PC-3 (cell line): ENCODE measurements at regions not wholly inside any gene's neighbourhood (a gene's known extent, or its start where the extent isn't known, plus 50 kb on each side); places are given as distances from the start of the nearest gene placed in this dataset.
A peak's percentile ranks its signal among the peaks of the same experiment; 100 is the strongest.
"Not testable (repeated sequence)": the region's sequence is repeated elsewhere in the genome, so short reads cannot be mapped to it uniquely, and the experiment has no call there.

Source experiments
- ATAC-seq: fragments of 200-7000 bp; cut with Tn5 transposase; 2 replicates; pipeline ENCODE4 v1.9.1; 2020; ENCODE audit warnings: mild to moderate bottlenecking, moderate library complexity
- BruUV-seq: library from RNA; stranded (reverse); fragments of 400-500 nt; replicated peaks from 2 replicates; lab custom pipeline; 2021; lab: Mats Ljungman, UMichigan
- CTCF ChIA-PET: fragments of 300-600 bp; sonication (Branson Sonifier 250); formaldehyde crosslinking; loops from one replicate; lab custom pipeline; 2022; ENCODE audit warnings: antibody characterized with exemption; lab: Charles Lee
- POLR2A ChIA-PET: fragments of 300-600 bp; sonication (Branson Sonifier 250); formaldehyde crosslinking; loops from one replicate; lab custom pipeline; 2022; ENCODE audit warnings: antibody characterized with exemption; ENCODE audit not compliant: unreplicated experiment; lab: Charles Lee
- DNase-seq: peaks from one replicate; pipeline ENCODE4 v3.0.0-alpha.2; 2015
- H2AFZ ChIP-seq: fragments of 300-600 bp; sonication (generic); 2 replicates; pipeline ENCODE4 v1.6.0; 2016; ENCODE audit warnings: antibody characterized with exemption, low read length
- H3F3A ChIP-seq: fragments of 300-600 bp; sonication (generic); one replicate; pipeline ENCODE4 v1.6.0; 2017; ENCODE audit warnings: antibody characterized with exemption, low read length, control low read depth, mild to moderate bottlenecking; ENCODE audit not compliant: unreplicated experiment
- H3K27ac ChIP-seq: fragments of 300-600 bp; sonication (generic); 2 replicates; pipeline ENCODE4 v1.5.1; 2016; ENCODE audit warnings: mild to moderate bottlenecking, low read length
- H3K27me3 ChIP-seq: fragments of 300-600 bp; sonication (generic); 2 replicates; pipeline ENCODE4 v1.6.1; 2016; ENCODE audit warnings: low read length, mixed read lengths
- H3K36me3 ChIP-seq: fragments of 300-600 bp; sonication (generic); 2 replicates; pipeline ENCODE4 v1.6.1; 2016; ENCODE audit warnings: low read depth, mixed run types, low read length, mixed read lengths
- H3K4me1 ChIP-seq: fragments of 300-600 bp; sonication (generic); 2 replicates; pipeline ENCODE4 v1.5.1; 2016; ENCODE audit warnings: low read length; ENCODE audit not compliant: insufficient read depth
- H3K4me2 ChIP-seq: fragments of 300-600 bp; sonication (generic); 2 replicates; pipeline ENCODE4 v1.6.0; 2016; ENCODE audit warnings: low read length
- H3K4me3 ChIP-seq: fragments of 300-600 bp; sonication (generic); 2 replicates; pipeline ENCODE4 v1.5.1; 2016; ENCODE audit warnings: mild to moderate bottlenecking, low read length, mixed read lengths
- H3K79me2 ChIP-seq: fragments of 300-600 bp; sonication (generic); 2 replicates; pipeline ENCODE4 v1.6.1; 2017; ENCODE audit warnings: low read length, mixed read lengths
- H3K9ac ChIP-seq: fragments of 300-600 bp; sonication (generic); 2 replicates; pipeline ENCODE4 v1.6.0; 2016; ENCODE audit warnings: mild to moderate bottlenecking, low read length
- H3K9me2 ChIP-seq: fragments of 300-600 bp; sonication (generic); replicated peaks from 2 replicates; pipeline ENCODE4 v1.6.1; 2016; ENCODE audit warnings: mixed run types, low read length, mixed read lengths
- H3K9me3 ChIP-seq: fragments of 300-600 bp; sonication (generic); 2 replicates; pipeline ENCODE4 v1.6.1; 2016; ENCODE audit warnings: low read length, mixed read lengths
- H4K20me1 ChIP-seq: fragments of 300-600 bp; sonication (generic); 2 replicates; pipeline ENCODE4 v1.6.1; 2016; ENCODE audit warnings: low read length, mixed read lengths
- EZH2 ChIP-seq: fragments of 300-600 bp; sonication (generic); IDR thresholded peaks from one replicate; pipeline ENCODE4 v1.6.1; 2017; ENCODE audit warnings: antibody characterized with exemption, mild to moderate bottlenecking, low read length; ENCODE audit not compliant: unreplicated experiment
- EZH2phosphoT487 ChIP-seq: fragments of 300-600 bp; sonication (generic); IDR thresholded peaks from 2 replicates; pipeline ENCODE4 v1.6.1; 2018; ENCODE audit warnings: mild to moderate bottlenecking, antibody characterized with exemption, low read length, borderline replicate concordance
- intact Hi-C: fragments of 100-400 bp; cut with micrococcal nuclease; formaldehyde crosslinking; loops from 2 replicates; pipeline ENCODE4 v1.9.0; 2023
- TF ChIP-seq, protein P1 (sequence below): fragments of 300-600 bp; sonication (generic); conservative IDR thresholded peaks from 2 replicates; pipeline ENCODE4 v1.5.1; 2017; ENCODE audit warnings: antibody characterized with exemption, low read depth, mild to moderate bottlenecking, low read length

DNA sequence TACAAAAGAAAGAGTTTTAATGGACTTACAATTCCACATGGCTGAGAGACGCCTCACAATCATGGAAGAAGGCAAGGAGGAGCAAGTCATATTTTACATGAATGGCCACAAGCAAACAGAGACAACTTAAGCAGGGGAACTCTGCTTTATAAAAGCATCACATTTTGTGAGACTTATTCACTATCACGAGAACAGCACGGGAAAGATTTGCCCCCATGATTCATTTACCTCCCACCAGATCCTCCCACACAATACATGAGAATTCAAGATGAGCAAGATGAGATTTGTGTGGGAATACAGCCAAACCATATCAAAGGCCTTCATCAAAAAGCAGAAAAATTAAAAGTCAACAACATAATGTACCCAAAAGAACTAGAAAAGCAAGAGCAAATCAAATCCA, 111.0 kb upstream of the RPRM start:
- Histone ChIP-seq H2AFZ (no peak overlapping the region), H3K9me3 (peaks cover 36% of the 10 kb centered on the region), H4K20me1 (no peaks in the 10 kb centered on the region), H3K9ac (no peak overlapping the region), H3K9me2 (no peaks in the 10 kb centered on the region), H3K4me2 (no peak overlapping the region), H3K27ac (no peak overlapping the region), H3K79me2 (peaks cover 67% of the 10 kb centered on the region), H3F3A (no peaks in the 10 kb centered on the region), H3K27me3 (no peaks in the 10 kb centered on the region), H3K4me1 (peaks cover 13% of the 10 kb centered on the region), H3K4me3 (no peak overlapping the region), H3K36me3 (peaks cover 32% of the 10 kb centered on the region)
- TF ChIP-seq, protein P1, sequence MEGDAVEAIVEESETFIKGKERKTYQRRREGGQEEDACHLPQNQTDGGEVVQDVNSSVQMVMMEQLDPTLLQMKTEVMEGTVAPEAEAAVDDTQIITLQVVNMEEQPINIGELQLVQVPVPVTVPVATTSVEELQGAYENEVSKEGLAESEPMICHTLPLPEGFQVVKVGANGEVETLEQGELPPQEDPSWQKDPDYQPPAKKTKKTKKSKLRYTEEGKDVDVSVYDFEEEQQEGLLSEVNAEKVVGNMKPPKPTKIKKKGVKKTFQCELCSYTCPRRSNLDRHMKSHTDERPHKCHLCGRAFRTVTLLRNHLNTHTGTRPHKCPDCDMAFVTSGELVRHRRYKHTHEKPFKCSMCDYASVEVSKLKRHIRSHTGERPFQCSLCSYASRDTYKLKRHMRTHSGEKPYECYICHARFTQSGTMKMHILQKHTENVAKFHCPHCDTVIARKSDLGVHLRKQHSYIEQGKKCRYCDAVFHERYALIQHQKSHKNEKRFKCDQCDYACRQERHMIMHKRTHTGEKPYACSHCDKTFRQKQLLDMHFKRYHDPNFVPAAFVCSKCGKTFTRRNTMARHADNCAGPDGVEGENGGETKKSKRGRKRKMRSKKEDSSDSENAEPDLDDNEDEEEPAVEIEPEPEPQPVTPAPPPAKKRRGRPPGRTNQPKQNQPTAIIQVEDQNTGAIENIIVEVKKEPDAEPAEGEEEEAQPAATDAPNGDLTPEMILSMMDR = no peak
- TF ChIP-seq EZH2phosphoT487 (no peak), EZH2 (no peak)
- ATAC-seq = no peak
- no peak for DNase-seq
- intact Hi-C loops = no loop called here
- no TSS peak for BruUV-seq
- ChIA-PET CTCF (no interaction called here), POLR2A (no interaction called here)

DNA sequence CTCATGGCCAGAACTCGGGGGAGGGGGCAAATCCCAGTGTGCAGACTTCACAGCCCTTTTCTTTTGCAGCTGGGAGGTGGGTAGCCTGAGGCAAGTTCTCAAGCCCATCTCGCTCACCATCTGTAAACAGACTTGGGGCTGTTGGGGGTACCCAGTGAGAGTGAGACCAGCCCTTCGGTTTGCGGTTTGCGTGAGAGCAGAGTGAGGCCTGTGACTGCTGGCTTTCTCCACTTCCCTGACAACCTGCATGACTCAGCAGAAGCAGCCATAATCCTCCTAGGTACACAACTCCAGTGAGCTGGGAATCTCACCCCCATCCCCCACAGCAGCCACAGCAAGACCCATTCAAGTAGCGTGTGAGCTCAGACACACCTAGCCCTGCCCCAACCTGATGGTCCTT, 114.5 kb upstream of the RPRM start:
- POLR2A ChIA-PET, H4K20me1 ChIP-seq, H3F3A ChIP-seq, BruUV-seq, H3K9me2 ChIP-seq, H3K27me3 ChIP-seq, ATAC-seq, CTCF ChIA-PET: not testable (repeated sequence)
- Histone ChIP-seq H2AFZ (peak overlapping the region; percentile 37), H3K4me3 (peak overlapping the region; percentile 79), H3K4me2 (peak overlapping the region; percentile 76), H3K27ac (peak overlapping the region; percentile 100), H3K9ac (peak overlapping the region; percentile 100), H3K4me1 (peaks cover 26% of the 10 kb centered on the region), H3K79me2 (peaks cover 47% of the 10 kb centered on the region), H3K36me3 (peaks cover 30% of the 10 kb centered on the region), H3K9me3 (peaks cover 27% of the 10 kb centered on the region)
- intact Hi-C loops = loop anchor here (2.0 kb wide), 1 partner anchor 36 kb away; no protein-coding TSS in a partner anchor
- peak; percentile 79 for DNase-seq

DNA sequence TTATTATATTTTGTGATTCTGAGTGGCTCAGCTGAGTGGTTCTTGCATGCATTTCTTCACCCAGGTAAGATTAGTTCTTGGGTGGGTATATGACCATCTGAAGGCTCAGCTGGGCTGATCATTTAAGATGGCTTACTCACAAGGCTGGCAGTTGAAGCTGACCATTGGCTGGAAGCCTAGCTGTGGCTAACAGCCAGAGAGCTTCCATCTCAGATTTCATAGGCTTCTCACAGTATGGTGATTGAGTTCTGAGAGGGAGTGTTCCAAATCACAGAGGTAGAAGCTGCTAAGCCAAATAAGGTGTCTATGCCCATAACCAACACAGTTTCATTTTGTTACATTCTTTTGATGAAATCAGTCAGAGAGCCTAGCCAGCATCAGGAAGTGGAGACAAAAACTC, 117.4 kb upstream of the RPRM start:
- no peaks in the 10 kb centered on the region for H3K27me3 ChIP-seq
- H2AFZ ChIP-seq = 0 out of 2 replicates have a peak overlapping the region, but pooled peaks have one; percentile 24
- ATAC-seq (peak; percentile 43; the same call in 1 of the 2 replicates), DNase-seq (peak; percentile 92)
- no TSS peak for BruUV-seq
- peaks cover 18% of the 10 kb centered on the region for H3K79me2 ChIP-seq
- ChIA-PET POLR2A (no interaction called here), CTCF (no interaction called here)
- peak overlapping the region; percentile 82 for H3K27ac ChIP-seq
- H3K9ac ChIP-seq = peak overlapping the region; percentile 57
- peak overlapping the region; percentile 55 for H3K4me3 ChIP-seq
- no peaks in the 10 kb centered on the region for H3K9me2 ChIP-seq
- no peaks in the 10 kb centered on the region for H3F3A ChIP-seq
- H3K9me3 ChIP-seq = peaks cover 8% of the 10 kb centered on the region
- TF ChIP-seq EZH2 (no peak), EZH2phosphoT487 (no peak)
- TF ChIP-seq, protein P1 = no peak
- peaks cover 7% of the 10 kb centered on the region; the same call in 1 of the 2 replicates for H3K36me3 ChIP-seq
- H4K20me1 ChIP-seq = no peaks in the 10 kb centered on the region
- H3K4me1 ChIP-seq = peaks cover 26% of the 10 kb centered on the region
- peak overlapping the region; percentile 73 for H3K4me2 ChIP-seq
- intact Hi-C loops = no loop called here
